Duodenal mucosa (tissue), 2 donors: ENCODE measurements at regions not wholly inside any gene's neighbourhood (a gene's known extent, or its start where the extent isn't known, plus 50 kb on each side); places are given as distances from the start of the nearest gene placed in this dataset.

ENCODE experiments used
- H3K27ac ChIP-seq: one replicate; pipeline ENCODE4 v1.7.0; 2013; ENCODE audit warnings: low read depth, low read length
- H3K27me3 ChIP-seq, 2 donors: one replicate each; pipeline ENCODE4 v1.7.0; 2013; ENCODE audit warnings: low read length in 2 of 2, control low read depth in 1 of 2; ENCODE audit not compliant: insufficient read depth in 2 of 2, control insufficient read depth in 1 of 2
- H3K36me3 ChIP-seq, 2 donors: one replicate each; pipeline ENCODE4 v1.7.0; 2013; ENCODE audit warnings: low read length in 2 of 2, control low read depth in 1 of 2; ENCODE audit not compliant: insufficient read depth in 2 of 2, control insufficient read depth in 1 of 2
- H3K4me1 ChIP-seq, 2 donors: one replicate each; pipeline ENCODE4 v1.7.0; 2013; ENCODE audit warnings: low read length in 2 of 2, control low read depth in 1 of 2; ENCODE audit not compliant: insufficient read depth in 2 of 2, control insufficient read depth in 1 of 2
- H3K4me3 ChIP-seq, 2 donors: one replicate each; pipeline ENCODE4 v1.7.0; 2013; ENCODE audit warnings: low read length in 2 of 2, low read depth in 1 of 2
- H3K9ac ChIP-seq, 2 donors: one replicate each; pipeline ENCODE4 v1.7.0; 2013; ENCODE audit warnings: low read length in 2 of 2, low read depth in 1 of 2
- H3K9me3 ChIP-seq, 2 donors: one replicate each; pipeline ENCODE4 v1.7.0; 2013; ENCODE audit warnings: low read length in 2 of 2, control low read depth in 1 of 2; ENCODE audit not compliant: control insufficient read depth in 1 of 2

- H3K27ac ChIP-seq: no peak overlapping the region
- no peak overlapping the region for H3K4me3 ChIP-seq
- no peaks in the 10 kb centered on the region for H3K27me3 ChIP-seq
- H3K36me3 ChIP-seq: no peaks in the 10 kb centered on the region
- H3K4me1 ChIP-seq: no peaks in the 10 kb centered on the region
- no peaks in the 10 kb centered on the region for H3K9me3 ChIP-seq
- no peak overlapping the region for H3K9ac ChIP-seq
These were observed 156.3 kb downstream of the TTC32 start for GRCh38 chr2:19745318-19746136.

GRCh38 chr2:19744456-19745199 is 157.2 kb downstream of the TTC32 start:
- H3K27me3 ChIP-seq: no peaks in the 10 kb centered on the region
- H3K4me1 ChIP-seq: no peaks in the 10 kb centered on the region
- H3K9ac ChIP-seq: no peak overlapping the region
- H3K9me3 ChIP-seq: no peaks in the 10 kb centered on the region
- H3K27ac ChIP-seq: no peak overlapping the region
- no peak overlapping the region for H3K4me3 ChIP-seq
- no peaks in the 10 kb centered on the region for H3K36me3 ChIP-seq

GRCh38 chr2:19743641-19744040 is 158.1 kb downstream of the TTC32 start:
- no peak overlapping the region for H3K27ac ChIP-seq

GRCh38 chr2:19742872-19743271 is 158.9 kb downstream of the TTC32 start:
- Histone ChIP-seq H3K27me3 (no peaks in the 10 kb centered on the region), H3K27ac (no peak overlapping the region), H3K9ac (no peak overlapping the region), H3K36me3 (no peaks in the 10 kb centered on the region), H3K9me3 (no peaks in the 10 kb centered on the region), H3K4me1 (no peaks in the 10 kb centered on the region), H3K4me3 (no peak overlapping the region)

More at GRCh38 chr2:19743641-19744040, 158.1 kb downstream of the TTC32 start:
- Histone ChIP-seq H3K4me1 (no peaks in the 10 kb centered on the region), H3K27me3 (no peaks in the 10 kb centered on the region), H3K4me3 (no peak overlapping the region), H3K9ac (no peak overlapping the region), H3K9me3 (no peaks in the 10 kb centered on the region), H3K36me3 (no peaks in the 10 kb centered on the region)

- no peak overlapping the region for H3K4me3 ChIP-seq
- H3K27me3 ChIP-seq: no peaks in the 10 kb centered on the region
- H3K9ac ChIP-seq: no peak overlapping the region
- no peaks in the 10 kb centered on the region for H3K36me3 ChIP-seq
- no peaks in the 10 kb centered on the region for H3K4me1 ChIP-seq
- no peaks in the 10 kb centered on the region for H3K9me3 ChIP-seq
- H3K27ac ChIP-seq: no peak overlapping the region
These were observed 162.5 kb downstream of the TTC32 start for GRCh38 chr2:19739256-19739655.

- H3K9ac ChIP-seq: no peak overlapping the region
- H3K27ac ChIP-seq: no peak overlapping the region
These were observed 163.1 kb downstream of the TTC32 start for GRCh38 chr2:19738707-19739106.

GRCh38 chr2:19736191-19736831 is 165.5 kb downstream of the TTC32 start:
- H3K4me3 ChIP-seq: no peak overlapping the region
- H3K36me3 ChIP-seq: no peaks in the 10 kb centered on the region
- no peak overlapping the region for H3K9ac ChIP-seq
- H3K27me3 ChIP-seq: no peaks in the 10 kb centered on the region
- no peak overlapping the region for H3K27ac ChIP-seq
- no peaks in the 10 kb centered on the region for H3K4me1 ChIP-seq
- no peaks in the 10 kb centered on the region for H3K9me3 ChIP-seq

More at GRCh38 chr2:19738707-19739106, 163.1 kb downstream of the TTC32 start:
- Histone ChIP-seq H3K36me3 (no peaks in the 10 kb centered on the region), H3K4me1 (no peaks in the 10 kb centered on the region), H3K4me3 (no peak overlapping the region), H3K9me3 (no peaks in the 10 kb centered on the region), H3K27me3 (no peaks in the 10 kb centered on the region)

- Histone ChIP-seq H3K9me3 (no peaks in the 10 kb centered on the region), H3K27me3 (no peaks in the 10 kb centered on the region), H3K4me1 (no peaks in the 10 kb centered on the region), H3K36me3 (no peaks in the 10 kb centered on the region), H3K9ac (no peak overlapping the region), H3K27ac (no peak overlapping the region), H3K4me3 (no peak overlapping the region)
These were observed 167.8 kb downstream of the TTC32 start for GRCh38 chr2:19733951-19734425.

GRCh38 chr2:19733390-19733789 is 168.4 kb downstream of the TTC32 start:
- H3K27me3 ChIP-seq: no peaks in the 10 kb centered on the region

GRCh38 chr2:19732255-19732654 is 169.5 kb downstream of the TTC32 start:
- Histone ChIP-seq H3K9me3 (no peaks in the 10 kb centered on the region), H3K27me3 (no peaks in the 10 kb centered on the region), H3K4me3 (no peak overlapping the region), H3K9ac (no peak overlapping the region), H3K4me1 (no peaks in the 10 kb centered on the region), H3K27ac (no peak overlapping the region), H3K36me3 (no peaks in the 10 kb centered on the region)

More at GRCh38 chr2:19733390-19733789, 168.4 kb downstream of the TTC32 start:
- Histone ChIP-seq H3K4me3 (no peak overlapping the region), H3K36me3 (no peaks in the 10 kb centered on the region), H3K27ac (no peak overlapping the region), H3K4me1 (no peaks in the 10 kb centered on the region), H3K9me3 (no peaks in the 10 kb centered on the region), H3K9ac (no peak overlapping the region)
